ENCODE measurements at regions not wholly inside any gene's neighbourhood (a gene's known extent, or its start where the extent isn't known, plus 50 kb on each side); places are given as distances from the start of the nearest gene placed in this dataset.

GRCh38 chr10:62899311-62899710, 83.1 kb upstream of the EGR2 start:
- no peaks in the 10 kb centered on the region for H3K36me3 ChIP-seq
- WGBS, 2 donors, result 66 to 78% methylated on average over 3 of the region's 3 CpGs
- ATAC-seq, result no peak
- DNase-seq, result no peak
- no peaks in the 10 kb centered on the region for H3K4me1 ChIP-seq
- H3K27me3 ChIP-seq, result no peaks in the 10 kb centered on the region
- intact Hi-C loops (cut with DNase I), result no loop called here
- TF ChIP-seq CTCF (IDR thresholded peaks at IDR 0.05), result no peak
- no peak overlapping the region for H3K4me3 ChIP-seq
- H3K9me3 ChIP-seq, result no peaks in the 10 kb centered on the region
- FAIRE-seq, result no peak
- no peak overlapping the region for H3K27ac ChIP-seq

- H3K4me3 ChIP-seq, result no peak overlapping the region
- H3K4me1 ChIP-seq, result no peaks in the 10 kb centered on the region
- no peaks in the 10 kb centered on the region for H3K36me3 ChIP-seq
- WGBS, 2 donors, result 73 to 87% methylated on average over 4 of the region's 4 CpGs
- H3K27me3 ChIP-seq, result no peaks in the 10 kb centered on the region
- no peak for FAIRE-seq
- DNase-seq, result no peak
- no peaks in the 10 kb centered on the region for H3K9me3 ChIP-seq
- no peak for TF ChIP-seq CTCF (IDR thresholded peaks at IDR 0.05)
- intact Hi-C loops (cut with DNase I), result no loop called here
- H3K27ac ChIP-seq, result no peak overlapping the region
- no peak for ATAC-seq
Observed at GRCh38 chr10:62895063-62895462, 78.9 kb upstream of the EGR2 start.

GRCh38 chr10:62894156-62894555, 78.0 kb upstream of the EGR2 start:
- intact Hi-C loops (cut with DNase I), result no loop called here
- FAIRE-seq, result no peak
- no peak for ATAC-seq

DNA sequence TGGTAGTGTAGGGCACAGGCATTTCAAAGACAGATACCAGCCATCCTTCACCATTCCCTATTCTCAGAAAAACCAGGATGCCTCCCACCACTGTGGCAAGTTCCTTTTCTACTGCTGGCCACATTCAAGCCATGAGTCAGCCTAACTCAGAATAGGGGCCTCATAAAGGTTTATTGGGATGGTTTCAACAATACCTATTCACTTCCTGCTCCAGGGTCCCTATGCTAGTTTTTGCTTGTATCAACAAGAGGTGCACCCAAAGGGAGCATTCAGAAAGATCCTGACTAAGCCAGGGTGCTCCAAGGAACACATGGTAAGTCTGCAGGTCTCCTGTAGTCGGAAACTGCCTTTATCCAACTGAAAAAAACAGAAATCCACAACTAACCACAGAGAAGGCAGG, 76.9 kb upstream of the EGR2 start:
- no peak for TF ChIP-seq CTCF (IDR thresholded peaks at IDR 0.05)
- H3K27ac ChIP-seq, result no peak overlapping the region
- no peak overlapping the region for H3K4me3 ChIP-seq
- no peaks in the 10 kb centered on the region for H3K36me3 ChIP-seq
- H3K9me3 ChIP-seq, result no peaks in the 10 kb centered on the region
- no peaks in the 10 kb centered on the region for H3K27me3 ChIP-seq
- DNase-seq, result no peak
- no peak for ATAC-seq
- no peak for FAIRE-seq
- WGBS, 2 donors, result 68 to 84% methylated on average over 1 of the region's 1 CpG
- intact Hi-C loops (cut with DNase I), result no loop called here
- H3K4me1 ChIP-seq, result no peaks in the 10 kb centered on the region

More at GRCh38 chr10:62894156-62894555, 78.0 kb upstream of the EGR2 start:
- Histone ChIP-seq H3K27ac (no peak overlapping the region), H3K9me3 (no peaks in the 10 kb centered on the region), H3K36me3 (no peaks in the 10 kb centered on the region), H3K27me3 (no peaks in the 10 kb centered on the region), H3K4me3 (no peak overlapping the region), H3K4me1 (no peaks in the 10 kb centered on the region)
- no peak for TF ChIP-seq CTCF (IDR thresholded peaks at IDR 0.05)
- WGBS, 2 donors, result 63 to 75% methylated on average over 3 of the region's 3 CpGs
- no peak for DNase-seq

DNA sequence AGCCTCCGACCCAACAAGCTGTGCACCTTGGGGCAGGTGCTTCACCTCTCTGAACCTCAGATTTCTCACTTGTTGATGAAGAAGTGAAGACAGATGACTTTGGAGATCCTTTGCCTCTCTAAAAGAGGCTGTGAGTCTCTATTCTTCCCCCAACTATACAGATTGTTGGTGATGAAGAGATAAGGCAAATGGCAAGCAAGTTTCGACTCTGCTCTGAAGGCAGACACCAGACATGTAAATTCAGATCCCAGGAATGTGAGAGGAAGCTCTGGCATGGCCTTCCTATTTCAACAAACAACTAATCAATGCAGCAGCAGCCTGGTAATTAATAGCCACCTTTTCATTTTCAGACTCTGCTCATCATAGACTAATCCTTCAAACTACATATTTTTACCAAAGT, 74.2 kb upstream of the EGR2 start:
- WGBS, 2 donors, result 48 to 61% methylated on average over 2 of the region's 2 CpGs
- no peak for FAIRE-seq

More for the DNA sequence above, 74.2 kb upstream of the EGR2 start:
- no peak for ATAC-seq
- Histone ChIP-seq H3K4me3 (no peak overlapping the region), H3K36me3 (no peaks in the 10 kb centered on the region), H3K27me3 (no peaks in the 10 kb centered on the region), H3K27ac (no peak overlapping the region), H3K9me3 (no peaks in the 10 kb centered on the region), H3K4me1 (no peaks in the 10 kb centered on the region)
- no peak for TF ChIP-seq CTCF (IDR thresholded peaks at IDR 0.05)
- no peak for DNase-seq
- intact Hi-C loops (cut with DNase I), result no loop called here

Measured in pancreas (tissue), 10 donors.